Islet precursor cell (in vitro differentiated cells): ENCODE measurements at regions not wholly inside any gene's neighbourhood (a gene's known extent, or its start where the extent isn't known, plus 50 kb on each side); places are given as distances from the start of the nearest gene placed in this dataset.

Experiments used
- DNase-seq: peaks from one replicate; pipeline ENCODE4 v3.0.0-alpha.2; 2018

DNA sequence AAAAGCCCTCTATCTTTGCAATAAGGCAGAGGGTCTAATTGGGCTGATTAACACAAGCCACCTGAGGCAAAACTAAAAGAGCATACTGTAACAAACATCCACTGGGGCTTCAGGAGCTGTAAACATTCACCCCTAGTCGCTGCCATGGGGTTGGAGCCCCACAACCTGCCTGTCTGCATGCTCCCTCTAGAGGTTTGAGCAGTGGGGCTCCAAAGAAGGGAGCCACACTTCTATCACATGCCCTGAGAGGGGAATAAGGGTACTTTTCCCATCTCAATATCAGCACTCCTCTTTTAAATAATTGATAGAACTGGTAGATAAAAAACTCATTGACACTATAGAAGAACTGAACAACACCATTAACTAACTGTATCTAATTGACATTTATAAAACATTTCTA is 130.1 kb upstream of the COX10 start:
- no peak for DNase-seq

DNA sequence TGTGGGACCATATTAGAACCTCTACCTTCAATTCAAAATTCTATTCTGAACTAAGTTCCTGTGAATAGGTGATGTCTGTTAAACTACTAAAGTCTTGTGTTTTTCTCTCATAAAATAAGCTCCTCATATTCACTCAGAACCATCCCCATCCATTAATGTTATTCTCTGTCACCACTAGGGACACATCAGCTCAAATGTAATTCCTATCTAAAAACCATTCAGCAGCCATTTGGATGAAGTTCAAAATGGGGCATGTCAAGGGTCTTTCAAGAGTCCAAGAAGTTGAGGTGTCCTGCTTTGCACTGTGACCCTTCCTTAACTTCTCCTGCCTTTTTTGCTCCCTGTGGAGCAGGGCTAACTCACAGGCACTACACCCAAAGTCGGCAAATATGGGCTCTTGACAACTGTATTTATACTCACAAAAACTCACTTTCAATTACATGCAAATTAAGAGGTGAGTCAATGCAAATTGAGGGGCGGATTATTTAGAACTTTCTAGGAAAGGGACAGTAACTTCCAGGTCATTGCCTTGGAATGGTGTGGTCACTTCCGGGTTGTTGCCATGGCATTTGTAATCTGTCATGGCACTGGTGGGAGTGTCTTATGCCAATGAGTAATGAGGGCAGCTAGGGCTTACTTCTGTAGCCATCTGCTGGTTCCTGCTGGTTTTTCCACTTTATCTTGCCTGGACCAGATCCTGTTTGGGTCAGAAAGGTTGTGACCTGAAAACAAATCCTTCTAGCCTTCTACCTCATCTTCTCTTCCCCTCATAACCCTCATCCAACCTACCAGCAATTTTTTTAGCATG is 128.2 kb upstream of the COX10 start:
- DNase-seq = no peak

DNA sequence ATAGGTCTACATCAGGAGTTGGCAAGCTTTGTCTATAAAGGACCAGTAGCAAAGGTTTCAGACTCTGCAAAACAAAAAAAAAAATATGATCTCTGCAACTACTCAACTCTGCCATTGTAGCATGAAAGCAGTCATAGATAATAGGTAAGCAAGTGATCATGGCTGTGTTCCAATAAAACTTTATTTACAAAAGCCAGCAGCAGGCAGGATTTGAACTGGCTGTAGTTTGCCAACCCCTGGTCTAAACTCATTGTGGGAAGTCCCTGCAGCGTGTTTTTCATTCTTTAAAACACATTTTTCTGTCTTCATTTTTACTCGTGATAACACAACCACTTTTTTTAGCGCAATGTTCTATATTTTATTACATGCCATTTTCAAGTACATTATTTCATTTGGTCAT is 127.5 kb upstream of the COX10 start:
- DNase-seq = no peak

DNA sequence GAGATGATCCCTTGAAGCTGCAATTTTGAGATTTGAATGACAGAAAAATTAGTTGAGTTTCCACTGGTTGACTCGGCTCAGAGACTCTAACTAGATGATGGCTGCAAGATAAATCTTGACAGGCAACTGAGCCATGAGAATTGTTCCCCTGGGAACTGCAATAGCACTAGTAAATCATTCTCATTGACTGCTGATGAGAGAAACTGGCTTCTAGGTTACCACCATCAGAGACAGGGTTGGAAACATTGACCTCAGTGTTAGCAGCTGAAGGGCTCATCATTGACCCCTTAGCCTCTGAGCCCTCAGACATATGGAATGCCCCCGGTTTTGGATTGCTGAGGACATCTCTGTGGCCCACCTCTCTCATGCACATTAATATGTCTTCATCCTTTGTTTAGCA is 125.4 kb upstream of the COX10 start:
- DNase-seq = no peak

- no peak for DNase-seq
Observed at GRCh38 chr17:13947499-13947898, 121.8 kb upstream of the COX10 start.

DNA sequence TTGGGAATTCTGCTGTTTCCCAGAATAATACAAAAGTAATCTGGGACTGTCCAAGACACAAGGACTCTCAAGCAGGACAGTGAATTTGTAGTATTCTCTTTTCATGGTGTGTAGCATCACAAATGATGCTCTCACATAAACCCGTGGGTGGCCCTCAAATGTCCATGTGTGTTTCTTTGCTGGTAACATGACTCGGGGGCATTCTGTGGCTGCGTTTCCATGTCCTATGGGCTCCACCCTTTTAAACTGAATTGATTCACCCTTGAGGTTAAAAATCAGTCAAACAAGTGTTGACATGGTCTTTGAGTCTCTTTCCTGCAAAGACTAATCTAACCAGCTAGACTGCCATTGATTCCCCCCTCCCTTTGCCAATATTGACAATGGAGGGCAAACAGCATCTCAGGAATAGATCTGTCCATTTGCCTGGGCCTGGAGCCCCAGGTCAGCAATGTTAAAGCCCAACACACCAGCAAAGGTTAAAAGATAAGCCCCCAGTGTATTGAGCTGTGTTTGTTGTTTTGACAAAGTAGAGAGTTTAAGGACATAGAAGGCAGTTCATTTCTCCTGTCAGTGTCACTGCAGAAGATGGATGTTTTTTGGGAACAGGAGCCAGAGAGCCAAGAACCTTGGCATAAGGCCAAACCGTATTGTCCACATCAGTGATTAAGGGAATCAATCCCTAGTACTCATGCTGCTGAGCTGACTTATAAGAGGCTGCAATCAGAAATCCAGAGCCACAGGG is 117.1 kb upstream of the COX10 start:
- no peak for DNase-seq

DNA sequence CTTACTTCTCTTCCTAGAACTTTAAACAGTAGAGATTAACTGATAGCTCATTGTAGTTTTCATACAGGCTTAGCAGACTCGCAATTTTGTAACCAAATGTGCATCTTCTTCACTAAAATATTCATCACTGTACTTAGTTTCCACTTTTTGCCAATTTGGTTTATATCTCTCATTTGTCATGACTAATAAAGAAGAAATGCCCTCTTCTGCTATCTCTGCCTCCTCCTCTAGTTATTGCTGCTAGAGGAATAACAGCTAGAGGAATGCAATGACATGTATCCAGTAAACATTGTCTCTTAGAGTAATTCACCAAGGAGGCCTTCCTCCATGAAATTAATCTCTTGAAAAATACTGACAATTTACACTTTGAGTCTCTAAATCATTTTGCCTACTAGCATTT is 115.5 kb upstream of the COX10 start:
- no peak for DNase-seq

- no peak for DNase-seq
Observed at GRCh38 chr17:13957636-13958035, 111.7 kb upstream of the COX10 start.

- DNase-seq = no peak
Observed at GRCh38 chr17:13958773-13959172, 110.5 kb upstream of the COX10 start.

DNA sequence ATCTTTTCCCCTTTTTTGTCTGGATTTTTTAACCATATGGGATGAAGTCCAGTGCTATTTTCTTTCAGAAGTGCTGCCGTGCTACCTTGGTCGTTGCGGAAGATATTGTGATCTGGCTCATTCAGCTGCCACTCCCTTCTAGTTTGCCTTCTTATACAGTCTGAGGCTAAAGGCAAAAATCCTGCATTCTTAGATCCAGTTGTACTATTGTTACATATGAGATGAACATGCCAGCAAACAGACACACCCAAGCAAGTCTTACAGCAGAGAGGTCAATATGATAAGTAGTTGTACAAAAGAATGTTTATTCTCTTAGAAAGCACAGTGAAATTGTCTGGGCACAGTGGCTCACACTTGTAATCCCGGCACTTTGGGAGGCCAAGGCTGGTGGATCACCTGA is 108.0 kb upstream of the COX10 start:
- DNase-seq = no peak

GRCh38 chr17:13962716-13963240 is 106.5 kb upstream of the COX10 start:
- no peak for DNase-seq

GRCh38 chr17:13967416-13967815 is 101.9 kb upstream of the COX10 start:
- DNase-seq = no peak

GRCh38 chr17:13970531-13970930 is 98.8 kb upstream of the COX10 start:
- no peak for DNase-seq

GRCh38 chr17:13973960-13974651 is 95.2 kb upstream of the COX10 start:
- no peak for DNase-seq

- no peak for DNase-seq
Observed at GRCh38 chr17:13977837-13978236, 91.5 kb upstream of the COX10 start.

GRCh38 chr17:13978478-13978877 is 90.8 kb upstream of the COX10 start:
- DNase-seq = no peak

DNA sequence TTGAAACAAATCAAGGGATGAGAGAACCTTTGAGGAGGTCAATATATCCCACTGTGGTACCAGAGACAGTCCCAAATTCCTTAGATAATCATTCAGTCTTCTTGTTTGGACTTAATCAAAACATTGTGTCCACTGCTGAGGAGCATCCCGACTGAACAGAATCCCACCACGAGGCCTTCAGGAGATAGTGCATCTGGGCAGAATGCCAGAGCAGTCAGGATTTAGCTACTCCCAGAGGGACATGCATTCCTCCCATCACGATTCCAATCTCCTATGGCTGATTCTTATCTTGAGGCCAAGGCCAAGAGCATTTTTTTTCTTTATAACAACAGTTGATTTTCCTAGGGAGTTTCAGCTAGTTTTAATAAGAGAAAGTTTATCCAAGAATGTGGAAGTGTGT is 87.4 kb upstream of the COX10 start:
- peak; percentile 48 for DNase-seq

- no peak for DNase-seq
Observed at GRCh38 chr17:13984956-13985355, 84.3 kb upstream of the COX10 start.

- DNase-seq = peak; percentile 36
Observed at GRCh38 chr17:13986855-13987254, 82.4 kb upstream of the COX10 start.

- peak; percentile 46 for DNase-seq
Observed at GRCh38 chr17:13989138-13989537, 80.2 kb upstream of the COX10 start.

- DNase-seq = peak; percentile 8
Observed at GRCh38 chr17:13993106-13993505, 76.2 kb upstream of the COX10 start.

GRCh38 chr17:13994050-13994449 is 75.3 kb upstream of the COX10 start:
- DNase-seq = no peak

- no peak for DNase-seq
Observed at GRCh38 chr17:13995856-13996271, 73.4 kb upstream of the COX10 start.

DNA sequence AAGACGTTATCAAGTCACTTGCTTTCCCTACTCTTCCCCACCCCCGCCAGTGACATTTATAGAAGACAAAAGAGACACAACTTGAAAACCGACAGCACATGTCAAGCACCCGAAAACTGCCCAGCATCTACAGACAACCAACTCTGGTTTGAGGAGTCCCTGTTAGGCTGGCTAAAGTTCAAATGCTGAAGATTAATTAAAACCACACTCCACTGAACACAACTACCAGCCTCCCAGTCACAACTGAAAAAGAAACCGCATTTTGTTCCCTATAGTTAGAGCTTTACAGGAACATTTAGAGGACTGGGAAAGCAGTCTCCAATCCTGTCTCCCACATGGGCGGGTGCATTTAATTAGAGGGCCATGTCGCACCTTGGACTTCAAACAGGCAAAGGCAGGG is 73.0 kb upstream of the COX10 start:
- DNase-seq = no peak
